ENCODE measurements at regions not wholly inside any gene's neighbourhood (a gene's known extent, or its start where the extent isn't known, plus 50 kb on each side); places are given as distances from the start of the nearest gene placed in this dataset.

DNA sequence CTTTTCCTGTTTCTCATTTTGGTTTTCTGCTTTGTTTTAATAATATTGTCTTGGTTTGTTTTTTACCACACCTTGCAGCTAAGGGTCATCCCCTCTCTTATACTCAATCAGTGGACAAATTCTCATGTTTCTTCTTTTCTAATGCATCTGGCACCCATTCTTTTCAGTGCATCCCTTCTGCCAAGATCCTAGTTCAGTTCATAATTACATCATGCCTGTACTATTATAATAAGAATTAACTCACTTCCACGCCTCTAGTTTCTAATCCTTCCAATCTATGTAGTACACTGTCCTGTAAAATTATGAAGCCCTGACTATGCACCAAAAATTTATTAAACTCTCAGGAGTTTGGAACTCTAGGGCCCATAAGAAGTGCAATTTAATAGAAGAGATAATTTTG is 126.1 kb downstream of the FAT4 start:
- 41 to 43% methylated on average over 1 of the region's 1 CpG for WGBS, 2 donors
- no peak overlapping the region for H3K4me3 ChIP-seq (ENCODE audit: low read depth, poor library complexity, severe bottlenecking)
- DNase-seq (ENCODE audit: low spot score in 2 of 2): no peak
- intact Hi-C loops (cut with DNase I; ENCODE audit: low total_unique reads): no loop called here
- no peak for TF ChIP-seq POLR2A (IDR thresholded peaks at IDR 0.05)
- TF ChIP-seq, protein P1, sequence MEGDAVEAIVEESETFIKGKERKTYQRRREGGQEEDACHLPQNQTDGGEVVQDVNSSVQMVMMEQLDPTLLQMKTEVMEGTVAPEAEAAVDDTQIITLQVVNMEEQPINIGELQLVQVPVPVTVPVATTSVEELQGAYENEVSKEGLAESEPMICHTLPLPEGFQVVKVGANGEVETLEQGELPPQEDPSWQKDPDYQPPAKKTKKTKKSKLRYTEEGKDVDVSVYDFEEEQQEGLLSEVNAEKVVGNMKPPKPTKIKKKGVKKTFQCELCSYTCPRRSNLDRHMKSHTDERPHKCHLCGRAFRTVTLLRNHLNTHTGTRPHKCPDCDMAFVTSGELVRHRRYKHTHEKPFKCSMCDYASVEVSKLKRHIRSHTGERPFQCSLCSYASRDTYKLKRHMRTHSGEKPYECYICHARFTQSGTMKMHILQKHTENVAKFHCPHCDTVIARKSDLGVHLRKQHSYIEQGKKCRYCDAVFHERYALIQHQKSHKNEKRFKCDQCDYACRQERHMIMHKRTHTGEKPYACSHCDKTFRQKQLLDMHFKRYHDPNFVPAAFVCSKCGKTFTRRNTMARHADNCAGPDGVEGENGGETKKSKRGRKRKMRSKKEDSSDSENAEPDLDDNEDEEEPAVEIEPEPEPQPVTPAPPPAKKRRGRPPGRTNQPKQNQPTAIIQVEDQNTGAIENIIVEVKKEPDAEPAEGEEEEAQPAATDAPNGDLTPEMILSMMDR (IDR thresholded peaks at IDR 0.05): no peak

DNA sequence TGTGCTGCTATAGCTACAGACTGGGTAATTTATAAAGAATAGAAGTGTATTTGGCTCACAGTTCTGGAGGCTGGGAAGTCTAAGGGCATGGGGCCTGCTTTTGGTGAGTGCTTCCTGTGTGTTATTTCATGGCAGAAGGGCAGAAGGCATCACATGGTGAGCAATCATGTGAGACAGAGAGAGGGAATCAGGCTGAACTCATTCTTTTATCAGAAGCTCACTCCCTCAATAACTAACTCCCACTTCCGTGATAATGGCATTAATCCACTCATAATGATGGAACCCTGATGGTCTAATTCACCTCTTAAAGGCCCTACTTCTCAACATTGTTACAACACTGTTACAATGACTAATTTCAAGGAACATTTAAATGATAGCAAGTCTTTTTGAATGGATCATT is 129.4 kb downstream of the FAT4 start:
- no peak overlapping the region for H3K4me3 ChIP-seq (ENCODE audit: low read depth, poor library complexity, severe bottlenecking)
- intact Hi-C loops (cut with DNase I; ENCODE audit: low total_unique reads): no loop called here
- no peak for TF ChIP-seq POLR2A (IDR thresholded peaks at IDR 0.05)
- TF ChIP-seq, protein P1 (IDR thresholded peaks at IDR 0.05): no peak
- no peak for DNase-seq (ENCODE audit: low spot score in 2 of 2)
- 89 to 96% methylated on average over 1 of the region's 1 CpG for WGBS, 2 donors

GRCh38 chr4:125445525-125445924 is 130.8 kb downstream of the FAT4 start:
- WGBS, 2 donors: 86 to 88% methylated on average over 1 of the region's 1 CpG
- no peak overlapping the region for H3K4me3 ChIP-seq (ENCODE audit: low read depth, poor library complexity, severe bottlenecking)
- TF ChIP-seq POLR2A (IDR thresholded peaks at IDR 0.05): no peak
- TF ChIP-seq, protein P1 (IDR thresholded peaks at IDR 0.05): no peak
- no peak for DNase-seq (ENCODE audit: low spot score in 2 of 2)
- intact Hi-C loops (cut with DNase I; ENCODE audit: low total_unique reads): no loop called here

- intact Hi-C loops (cut with DNase I; ENCODE audit: low total_unique reads): no loop called here
- no peak for DNase-seq (ENCODE audit: low spot score in 2 of 2)
- no peak overlapping the region for H3K4me3 ChIP-seq (ENCODE audit: low read depth, poor library complexity, severe bottlenecking)
- WGBS, 2 donors: 71 to 72% methylated on average over 6 of the region's 6 CpGs
- TF ChIP-seq POLR2A (IDR thresholded peaks at IDR 0.05): no peak
- TF ChIP-seq, protein P1 (IDR thresholded peaks at IDR 0.05): no peak
Observed at GRCh38 chr4:125447551-125448290, 133.0 kb downstream of the FAT4 start.

GRCh38 chr4:125456075-125456474 is 141.3 kb downstream of the FAT4 start:
- WGBS, 2 donors: 45 to 48% methylated on average over 3 of the region's 3 CpGs
- no peak for DNase-seq (ENCODE audit: low spot score in 2 of 2)
- TF ChIP-seq POLR2A (IDR thresholded peaks at IDR 0.05): no peak
- TF ChIP-seq, protein P1 (IDR thresholded peaks at IDR 0.05): no peak
- intact Hi-C loops (cut with DNase I; ENCODE audit: low total_unique reads): no loop called here
- H3K4me3 ChIP-seq (ENCODE audit: low read depth, poor library complexity, severe bottlenecking): no peak overlapping the region

DNA sequence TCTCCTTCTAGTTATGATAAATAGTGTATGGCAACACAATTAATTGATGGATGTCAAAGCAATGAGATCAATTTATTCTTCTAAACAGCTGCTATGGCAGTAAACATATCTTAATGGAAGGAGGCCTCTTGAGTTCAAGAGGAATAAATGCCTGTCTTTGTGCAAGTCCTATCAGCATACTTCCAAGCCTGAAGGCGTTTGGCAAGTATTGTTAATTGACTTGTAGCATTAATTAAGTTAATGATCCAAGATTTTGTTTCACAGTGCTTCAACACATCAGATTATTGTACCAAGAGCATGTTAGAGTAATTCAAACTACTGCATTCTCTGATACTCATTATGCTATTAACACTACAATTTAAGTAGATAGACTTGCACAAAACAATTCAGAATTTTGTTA is 144.8 kb downstream of the FAT4 start:
- intact Hi-C loops (cut with DNase I; ENCODE audit: low total_unique reads): no loop called here
- H3K4me3 ChIP-seq (ENCODE audit: low read depth, poor library complexity, severe bottlenecking): no peak overlapping the region
- no peak for DNase-seq (ENCODE audit: low spot score in 2 of 2)
- TF ChIP-seq, protein P1 (IDR thresholded peaks at IDR 0.05): no peak
- WGBS, 2 donors: 50 to 68% methylated on average over 1 of the region's 1 CpG

Data from lower leg skin (tissue), 4 donors.